ENCODE measurements at regions not wholly inside any gene's neighbourhood (a gene's known extent, or its start where the extent isn't known, plus 50 kb on each side); places are given as distances from the start of the nearest gene placed in this dataset.
"Not testable (repeated sequence)": the region's sequence is repeated elsewhere in the genome, so short reads cannot be mapped to it uniquely, and the experiment has no call there.

- intact Hi-C loops (cut with DNase I; ENCODE audit: low total_unique reads): no loop called here
- TF ChIP-seq, protein P1, sequence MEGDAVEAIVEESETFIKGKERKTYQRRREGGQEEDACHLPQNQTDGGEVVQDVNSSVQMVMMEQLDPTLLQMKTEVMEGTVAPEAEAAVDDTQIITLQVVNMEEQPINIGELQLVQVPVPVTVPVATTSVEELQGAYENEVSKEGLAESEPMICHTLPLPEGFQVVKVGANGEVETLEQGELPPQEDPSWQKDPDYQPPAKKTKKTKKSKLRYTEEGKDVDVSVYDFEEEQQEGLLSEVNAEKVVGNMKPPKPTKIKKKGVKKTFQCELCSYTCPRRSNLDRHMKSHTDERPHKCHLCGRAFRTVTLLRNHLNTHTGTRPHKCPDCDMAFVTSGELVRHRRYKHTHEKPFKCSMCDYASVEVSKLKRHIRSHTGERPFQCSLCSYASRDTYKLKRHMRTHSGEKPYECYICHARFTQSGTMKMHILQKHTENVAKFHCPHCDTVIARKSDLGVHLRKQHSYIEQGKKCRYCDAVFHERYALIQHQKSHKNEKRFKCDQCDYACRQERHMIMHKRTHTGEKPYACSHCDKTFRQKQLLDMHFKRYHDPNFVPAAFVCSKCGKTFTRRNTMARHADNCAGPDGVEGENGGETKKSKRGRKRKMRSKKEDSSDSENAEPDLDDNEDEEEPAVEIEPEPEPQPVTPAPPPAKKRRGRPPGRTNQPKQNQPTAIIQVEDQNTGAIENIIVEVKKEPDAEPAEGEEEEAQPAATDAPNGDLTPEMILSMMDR (IDR thresholded peaks at IDR 0.05): no peak
- TF ChIP-seq POLR2A (IDR thresholded peaks at IDR 0.05): no peak
- 87 to 91% methylated on average over 9 of the region's 9 CpGs for WGBS, 2 donors
- H3K4me3 ChIP-seq (ENCODE audit: low read depth, poor library complexity, severe bottlenecking): no peak overlapping the region
- DNase-seq (ENCODE audit: low spot score in 2 of 2): no peak
Measured at GRCh38 chr4:132227151-132227856, 921.8 kb upstream of the PCDH10 start.

GRCh38 chr4:132227857-132228165 is 921.3 kb upstream of the PCDH10 start:
- intact Hi-C loops (cut with DNase I; ENCODE audit: low total_unique reads): not testable (repeated sequence)

GRCh38 chr4:132228676-132229075 is 920.4 kb upstream of the PCDH10 start:
- no peak overlapping the region for H3K4me3 ChIP-seq (ENCODE audit: low read depth, poor library complexity, severe bottlenecking)
- intact Hi-C loops (cut with DNase I; ENCODE audit: low total_unique reads): no loop called here
- TF ChIP-seq, protein P1 (IDR thresholded peaks at IDR 0.05): no peak
- TF ChIP-seq POLR2A (IDR thresholded peaks at IDR 0.05): no peak
- DNase-seq (ENCODE audit: low spot score in 2 of 2): no peak

More at GRCh38 chr4:132227857-132228165, 921.3 kb upstream of the PCDH10 start:
- DNase-seq (ENCODE audit: low spot score in 2 of 2); H3K4me3 ChIP-seq (ENCODE audit: low read depth, poor library complexity, severe bottlenecking): not testable (repeated sequence)
- WGBS, 2 donors: 82 to 83% methylated on average over 11 of the region's 11 CpGs

GRCh38 chr4:132230025-132230424 is 919.1 kb upstream of the PCDH10 start:
- intact Hi-C loops (cut with DNase I; ENCODE audit: low total_unique reads): no loop called here
- no peak for DNase-seq (ENCODE audit: low spot score in 2 of 2)
- 76 to 78% methylated on average over 6 of the region's 6 CpGs for WGBS, 2 donors
- H3K4me3 ChIP-seq (ENCODE audit: low read depth, poor library complexity, severe bottlenecking): no peak overlapping the region
- TF ChIP-seq POLR2A (IDR thresholded peaks at IDR 0.05): no peak
- TF ChIP-seq, protein P1 (IDR thresholded peaks at IDR 0.05): no peak

DNA sequence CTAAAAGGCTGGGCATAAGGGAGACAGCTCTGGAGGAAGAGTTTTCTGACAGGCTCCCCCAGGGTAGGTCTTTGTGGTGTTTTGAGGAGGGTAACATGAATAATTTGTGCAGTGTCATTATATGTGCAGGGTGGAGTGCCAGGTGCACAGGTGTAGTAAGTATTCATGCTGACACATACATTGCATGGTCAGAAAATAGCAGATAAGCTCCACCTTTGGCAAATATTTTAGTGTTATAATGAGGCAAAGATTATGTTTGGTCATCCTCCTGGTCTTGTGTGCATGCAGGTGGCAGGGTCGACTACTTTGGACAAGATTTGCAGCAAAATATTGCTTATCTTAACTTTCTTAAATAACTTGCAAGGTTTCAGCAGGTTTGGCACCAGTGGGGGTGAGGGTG is 910.4 kb upstream of the PCDH10 start:
- intact Hi-C loops (cut with DNase I; ENCODE audit: low total_unique reads): no loop called here
- TF ChIP-seq, protein P1 (IDR thresholded peaks at IDR 0.05): no peak
- no peak for TF ChIP-seq POLR2A (IDR thresholded peaks at IDR 0.05)
- 67 to 79% methylated on average over 1 of the region's 1 CpG for WGBS, 2 donors
- no peak for DNase-seq (ENCODE audit: low spot score in 2 of 2)
- H3K4me3 ChIP-seq (ENCODE audit: low read depth, poor library complexity, severe bottlenecking): no peak overlapping the region

DNA sequence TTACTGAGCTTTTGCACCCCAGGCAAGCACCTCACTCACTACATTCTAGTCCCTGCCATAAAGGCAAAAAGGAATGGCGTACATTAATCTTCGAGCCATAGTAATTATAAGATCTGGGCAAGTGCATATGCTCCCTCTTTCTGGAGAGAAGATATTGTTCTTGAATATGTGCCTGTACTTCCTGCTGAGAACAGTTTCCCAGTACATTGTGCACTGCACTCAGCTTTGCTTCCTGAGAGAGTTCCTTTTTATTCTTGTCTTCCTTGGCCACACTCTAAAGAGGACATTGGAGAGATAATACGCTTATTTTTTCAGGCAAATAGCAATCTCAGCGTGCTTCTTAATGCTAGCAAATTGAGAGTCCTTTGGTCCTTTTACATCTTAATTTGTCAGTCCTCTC is 909.0 kb upstream of the PCDH10 start:
- TF ChIP-seq, protein P1 (IDR thresholded peaks at IDR 0.05): no peak

More for the DNA sequence above, 909.0 kb upstream of the PCDH10 start:
- intact Hi-C loops (cut with DNase I; ENCODE audit: low total_unique reads): no loop called here
- H3K4me3 ChIP-seq (ENCODE audit: low read depth, poor library complexity, severe bottlenecking): no peak overlapping the region
- DNase-seq (ENCODE audit: low spot score in 2 of 2): no peak
- 58 to 69% methylated on average over 4 of the region's 4 CpGs for WGBS, 2 donors

Measured in lower leg skin (tissue), 4 donors.